HG02610 (cell line): ENCODE measurements at regions not wholly inside any gene's neighbourhood (a gene's known extent, or its start where the extent isn't known, plus 50 kb on each side); places are given as distances from the start of the nearest gene placed in this dataset.

ENCODE experiments used
- ATAC-seq: cut with Tn5 transposase; IDR thresholded peaks from one replicate; pipeline ENCODE4 v1.9.1; 2021; ENCODE audit warnings: mild to moderate bottlenecking, moderate library complexity; ENCODE audit not compliant: unreplicated experiment

- no peak for ATAC-seq
Measured at GRCh38 chr10:107284187-107284586, 119.7 kb upstream of the SORCS1 start.

GRCh38 chr10:107280293-107280692, 115.8 kb upstream of the SORCS1 start:
- ATAC-seq, result no peak

GRCh38 chr10:107277591-107277990, 113.1 kb upstream of the SORCS1 start:
- no peak for ATAC-seq

GRCh38 chr10:107275806-107276205, 111.3 kb upstream of the SORCS1 start:
- no peak for ATAC-seq

- no peak for ATAC-seq
Measured at GRCh38 chr10:107269626-107270025, 105.1 kb upstream of the SORCS1 start.

- ATAC-seq, result no peak
Measured at GRCh38 chr10:107264742-107265141, 100.2 kb upstream of the SORCS1 start.

- no peak for ATAC-seq
Measured at GRCh38 chr10:107244122-107244521, 79.6 kb upstream of the SORCS1 start.

- no peak for ATAC-seq
Measured at GRCh38 chr10:107238275-107238674, 73.8 kb upstream of the SORCS1 start.

- ATAC-seq, result no peak
Measured at GRCh38 chr10:107232013-107232412, 67.5 kb upstream of the SORCS1 start.

GRCh38 chr10:107230887-107231286, 66.4 kb upstream of the SORCS1 start:
- ATAC-seq, result no peak

GRCh38 chr10:107215681-107216080, 51.2 kb upstream of the SORCS1 start:
- no peak for ATAC-seq
